ENCODE measurements at regions not wholly inside any gene's neighbourhood (a gene's known extent, or its start where the extent isn't known, plus 50 kb on each side); places are given as distances from the start of the nearest gene placed in this dataset.

DNA sequence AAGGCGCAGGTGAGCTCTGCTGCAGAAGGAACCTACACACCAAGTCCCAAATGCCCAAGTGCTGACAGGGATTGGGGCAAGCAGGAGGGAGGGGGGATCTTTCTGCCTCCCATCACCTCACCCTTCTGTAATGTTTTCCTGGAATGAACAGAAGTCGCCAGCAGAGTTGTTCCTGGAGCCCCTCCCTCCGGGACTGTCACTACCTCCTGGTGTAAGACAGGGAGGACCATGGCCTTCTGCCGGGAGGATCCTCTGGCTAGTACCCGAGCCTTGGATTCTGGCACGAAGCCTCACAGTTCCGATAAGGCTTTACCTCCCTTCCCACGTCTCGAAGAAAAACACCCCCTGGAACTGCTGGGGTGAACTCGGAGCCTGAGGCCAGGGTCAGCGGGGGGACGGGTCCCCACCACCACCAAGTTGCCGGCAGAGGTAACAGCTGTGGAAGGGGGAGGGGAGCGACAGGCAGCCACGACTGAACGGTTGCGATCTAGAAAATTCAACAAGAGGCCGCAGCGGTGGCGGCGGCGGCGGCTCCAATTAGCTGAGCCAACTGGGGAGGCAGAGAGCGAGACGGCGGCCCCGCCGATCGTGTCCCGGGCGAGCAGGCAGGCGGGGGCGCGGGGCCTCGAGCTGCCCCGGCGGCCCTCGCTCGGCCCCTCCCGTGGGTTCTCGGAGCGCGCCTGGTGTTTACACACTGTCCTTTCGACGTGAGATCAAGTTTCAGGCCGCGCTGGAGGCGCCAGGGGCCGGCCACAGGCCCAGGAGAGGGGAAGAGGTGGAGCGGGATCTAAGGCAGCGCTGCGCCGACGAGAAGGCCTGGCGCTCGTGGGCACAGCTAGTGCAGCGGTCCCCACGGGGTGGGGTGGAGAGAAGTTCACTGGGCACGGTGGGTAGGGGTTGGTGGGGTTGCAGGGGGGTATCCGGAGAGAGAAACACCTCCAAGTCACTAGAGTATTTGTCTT lies 53.7 kb upstream of the BCOR start:
- no peak overlapping the region for H3K4me3 ChIP-seq
- intact Hi-C loops (cut with DNase I; ENCODE audit: low total_unique reads): loop anchor here (5.0 kb wide), 1 partner anchor 44 kb away; no protein-coding TSS in a partner anchor

DNA sequence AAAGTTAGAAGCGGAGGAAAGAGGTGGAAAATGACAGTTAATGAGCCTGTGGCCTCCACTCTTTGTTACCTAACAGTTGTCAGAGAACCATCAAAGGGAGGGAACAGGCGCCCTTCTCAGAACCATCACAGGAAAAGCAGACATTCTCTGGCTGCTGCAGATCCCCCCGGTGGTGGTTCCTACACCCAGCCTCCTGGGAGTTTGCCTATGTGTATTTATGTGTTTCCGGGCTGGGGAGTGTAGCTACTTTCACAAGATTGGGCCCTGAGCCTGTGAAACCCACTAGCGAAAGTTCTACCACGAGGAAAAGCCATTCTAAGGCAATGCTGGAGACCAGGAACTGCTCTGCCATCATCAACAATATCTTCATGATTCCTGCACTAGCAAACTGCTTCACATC lies 52.7 kb upstream of the BCOR start:
- no peak overlapping the region for H3K4me3 ChIP-seq
- no peak for DNase-seq
- TF ChIP-seq, protein P1, sequence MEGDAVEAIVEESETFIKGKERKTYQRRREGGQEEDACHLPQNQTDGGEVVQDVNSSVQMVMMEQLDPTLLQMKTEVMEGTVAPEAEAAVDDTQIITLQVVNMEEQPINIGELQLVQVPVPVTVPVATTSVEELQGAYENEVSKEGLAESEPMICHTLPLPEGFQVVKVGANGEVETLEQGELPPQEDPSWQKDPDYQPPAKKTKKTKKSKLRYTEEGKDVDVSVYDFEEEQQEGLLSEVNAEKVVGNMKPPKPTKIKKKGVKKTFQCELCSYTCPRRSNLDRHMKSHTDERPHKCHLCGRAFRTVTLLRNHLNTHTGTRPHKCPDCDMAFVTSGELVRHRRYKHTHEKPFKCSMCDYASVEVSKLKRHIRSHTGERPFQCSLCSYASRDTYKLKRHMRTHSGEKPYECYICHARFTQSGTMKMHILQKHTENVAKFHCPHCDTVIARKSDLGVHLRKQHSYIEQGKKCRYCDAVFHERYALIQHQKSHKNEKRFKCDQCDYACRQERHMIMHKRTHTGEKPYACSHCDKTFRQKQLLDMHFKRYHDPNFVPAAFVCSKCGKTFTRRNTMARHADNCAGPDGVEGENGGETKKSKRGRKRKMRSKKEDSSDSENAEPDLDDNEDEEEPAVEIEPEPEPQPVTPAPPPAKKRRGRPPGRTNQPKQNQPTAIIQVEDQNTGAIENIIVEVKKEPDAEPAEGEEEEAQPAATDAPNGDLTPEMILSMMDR (IDR thresholded peaks at IDR 0.05): no peak
- TF ChIP-seq POLR2A (IDR thresholded peaks at IDR 0.05): no peak
- intact Hi-C loops (cut with DNase I; ENCODE audit: low total_unique reads): loop anchor here (5.0 kb wide), 1 partner anchor 43 kb away; no protein-coding TSS in a partner anchor
- no peaks in the 10 kb centered on the region for H3K9me3 ChIP-seq
- no peak overlapping the region for H3K27ac ChIP-seq
- H3K4me1 ChIP-seq: peaks cover 0 to 5% of the 10 kb centered on the region in 2 donors
- H3K36me3 ChIP-seq: no peaks in the 10 kb centered on the region
- peaks cover 0 to 3% of the 10 kb centered on the region in 2 donors for H3K27me3 ChIP-seq

More for the DNA sequence above, 53.7 kb upstream of the BCOR start:
- H3K4me1 ChIP-seq: peaks cover 0 to 4% of the 10 kb centered on the region in 2 donors
- no peak for DNase-seq
- no peak overlapping the region for H3K27ac ChIP-seq
- TF ChIP-seq POLR2A (IDR thresholded peaks at IDR 0.05): no peak
- TF ChIP-seq, protein P1 (IDR thresholded peaks at IDR 0.05): no peak
- peaks cover 0 to 3% of the 10 kb centered on the region in 2 donors for H3K27me3 ChIP-seq
- no peaks in the 10 kb centered on the region for H3K36me3 ChIP-seq
- H3K9me3 ChIP-seq: no peaks in the 10 kb centered on the region

DNA sequence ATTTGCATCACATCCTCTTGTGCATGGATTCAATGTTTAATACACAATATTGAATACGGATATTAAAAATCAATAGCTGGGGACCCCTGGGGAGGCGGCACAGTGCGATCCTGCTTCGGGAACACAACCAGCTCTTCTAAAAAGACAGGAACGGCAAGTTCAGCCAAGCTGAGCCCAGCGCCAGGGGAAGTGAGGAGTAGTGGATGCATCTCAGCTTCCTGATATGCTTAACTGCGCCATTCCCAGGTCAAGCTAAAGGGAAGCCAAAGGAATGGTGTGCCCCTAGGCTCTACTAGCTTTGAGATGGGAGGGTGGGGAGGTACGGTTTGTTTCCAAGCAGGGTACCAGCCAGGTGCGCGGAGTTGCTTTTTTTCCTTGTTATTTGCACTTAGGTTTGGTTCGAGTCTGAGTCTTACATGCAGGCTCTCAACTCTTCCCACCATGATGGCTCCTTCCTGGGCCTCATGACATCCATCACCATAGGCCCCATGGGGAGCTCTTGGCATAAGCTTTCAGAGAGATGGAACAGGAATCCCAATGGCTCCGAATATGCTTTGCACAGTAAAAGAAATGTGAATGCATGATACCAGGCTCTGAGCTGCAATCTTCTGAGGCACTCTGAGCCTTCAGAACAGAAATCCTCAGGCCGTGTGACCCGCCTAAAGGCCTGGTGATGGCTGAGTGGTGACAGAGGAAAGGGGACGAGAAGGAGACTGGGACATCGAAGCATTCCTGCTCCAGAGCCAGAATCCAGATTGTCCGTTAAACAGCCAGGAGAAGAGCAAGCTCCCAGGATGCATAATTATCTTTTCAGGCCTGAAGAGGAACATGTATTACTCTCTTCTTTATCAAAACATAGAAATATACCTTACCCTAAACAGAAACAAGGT lies 51.8 kb upstream of the BCOR start:
- H3K4me1 ChIP-seq: peaks cover 0 to 5% of the 10 kb centered on the region in 2 donors
- H3K9me3 ChIP-seq: no peaks in the 10 kb centered on the region
- peak overlapping the region in 1 of 2 donors; percentile 34 for H3K27ac ChIP-seq
- intact Hi-C loops (cut with DNase I; ENCODE audit: low total_unique reads): loop anchor here (5.0 kb wide), 1 partner anchor 42 kb away; no protein-coding TSS in a partner anchor
- H3K4me3 ChIP-seq: no peak overlapping the region
- peaks cover 0 to 3% of the 10 kb centered on the region in 2 donors for H3K27me3 ChIP-seq
- no peak for TF ChIP-seq POLR2A (IDR thresholded peaks at IDR 0.05)
- TF ChIP-seq, protein P1 (IDR thresholded peaks at IDR 0.05): no peak
- no peaks in the 10 kb centered on the region for H3K36me3 ChIP-seq
- no peak for DNase-seq

DNA sequence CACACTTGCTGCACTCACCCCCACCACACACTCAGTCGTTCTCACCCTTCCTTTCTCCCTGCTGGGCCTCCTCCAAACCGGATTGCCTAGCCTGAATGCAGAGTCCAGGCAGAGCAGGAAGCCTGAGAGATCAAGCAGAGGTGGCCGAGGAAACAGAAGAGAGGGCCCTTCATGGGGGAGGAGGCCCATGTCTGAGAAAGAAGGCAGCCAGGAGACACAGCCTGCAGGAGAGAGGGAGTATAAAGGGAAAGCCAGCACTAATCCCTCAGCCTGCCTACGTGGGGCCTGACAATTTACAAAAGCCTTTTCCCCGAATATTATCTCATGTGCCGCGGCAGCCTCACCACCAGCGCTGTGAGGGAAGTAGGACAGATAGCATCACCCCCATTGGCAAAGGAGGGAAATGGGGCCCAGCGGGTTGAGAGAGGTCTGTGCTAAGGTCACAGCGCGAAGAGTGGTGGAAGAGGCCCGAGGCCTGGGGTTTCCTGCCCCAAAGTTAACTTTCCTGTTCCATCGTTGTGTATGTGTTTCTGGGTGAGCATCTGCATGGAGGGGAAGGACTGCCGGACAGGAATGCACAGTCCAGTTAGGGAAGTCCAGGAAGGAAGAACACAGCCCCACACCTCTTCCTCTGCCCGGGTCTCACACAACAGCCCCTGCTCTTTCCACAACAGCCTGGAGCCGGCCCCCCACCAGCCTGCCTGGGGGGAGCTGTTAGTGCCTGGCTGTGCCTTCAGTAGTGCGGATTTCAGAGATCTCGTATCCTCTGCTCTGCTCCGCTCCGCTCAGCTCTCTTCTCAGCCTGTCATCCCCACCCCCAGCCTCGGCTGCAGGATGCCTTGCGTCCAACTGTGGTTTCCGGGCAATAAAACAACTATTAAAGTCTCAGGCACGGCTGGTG lies 50.9 kb upstream of the BCOR start:
- intact Hi-C loops (cut with DNase I; ENCODE audit: low total_unique reads): no loop called here
- Histone ChIP-seq H3K27me3 (peaks cover 0 to under 1% of the 10 kb centered on the region in 2 donors), H3K27ac (peak overlapping the region; percentile 10 to 34), H3K36me3 (no peaks in the 10 kb centered on the region), H3K4me3 (no peak overlapping the region), H3K4me1 (peaks cover 0 to 5% of the 10 kb centered on the region in 2 donors), H3K9me3 (no peaks in the 10 kb centered on the region)
- TF ChIP-seq POLR2A (IDR thresholded peaks at IDR 0.05): no peak
- TF ChIP-seq, protein P1 (IDR thresholded peaks at IDR 0.05): no peak
- DNase-seq: no peak

Data from uterus (tissue), 3 donors.